ENCODE measurements at regions not wholly inside any gene's neighbourhood (a gene's known extent, or its start where the extent isn't known, plus 50 kb on each side); places are given as distances from the start of the nearest gene placed in this dataset.

GRCh38 chr9:30280229-30280900 is 2104.1 kb upstream of the ACO1 start:
- TF ChIP-seq, protein P1, sequence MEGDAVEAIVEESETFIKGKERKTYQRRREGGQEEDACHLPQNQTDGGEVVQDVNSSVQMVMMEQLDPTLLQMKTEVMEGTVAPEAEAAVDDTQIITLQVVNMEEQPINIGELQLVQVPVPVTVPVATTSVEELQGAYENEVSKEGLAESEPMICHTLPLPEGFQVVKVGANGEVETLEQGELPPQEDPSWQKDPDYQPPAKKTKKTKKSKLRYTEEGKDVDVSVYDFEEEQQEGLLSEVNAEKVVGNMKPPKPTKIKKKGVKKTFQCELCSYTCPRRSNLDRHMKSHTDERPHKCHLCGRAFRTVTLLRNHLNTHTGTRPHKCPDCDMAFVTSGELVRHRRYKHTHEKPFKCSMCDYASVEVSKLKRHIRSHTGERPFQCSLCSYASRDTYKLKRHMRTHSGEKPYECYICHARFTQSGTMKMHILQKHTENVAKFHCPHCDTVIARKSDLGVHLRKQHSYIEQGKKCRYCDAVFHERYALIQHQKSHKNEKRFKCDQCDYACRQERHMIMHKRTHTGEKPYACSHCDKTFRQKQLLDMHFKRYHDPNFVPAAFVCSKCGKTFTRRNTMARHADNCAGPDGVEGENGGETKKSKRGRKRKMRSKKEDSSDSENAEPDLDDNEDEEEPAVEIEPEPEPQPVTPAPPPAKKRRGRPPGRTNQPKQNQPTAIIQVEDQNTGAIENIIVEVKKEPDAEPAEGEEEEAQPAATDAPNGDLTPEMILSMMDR (IDR thresholded peaks at IDR 0.05): no peak
- no peak for TF ChIP-seq POLR2A (IDR thresholded peaks at IDR 0.05)

Measured in right lobe of liver (tissue), 4 donors.